ENCODE measurements at regions not wholly inside any gene's neighbourhood (a gene's known extent, or its start where the extent isn't known, plus 50 kb on each side); places are given as distances from the start of the nearest gene placed in this dataset.

DNA sequence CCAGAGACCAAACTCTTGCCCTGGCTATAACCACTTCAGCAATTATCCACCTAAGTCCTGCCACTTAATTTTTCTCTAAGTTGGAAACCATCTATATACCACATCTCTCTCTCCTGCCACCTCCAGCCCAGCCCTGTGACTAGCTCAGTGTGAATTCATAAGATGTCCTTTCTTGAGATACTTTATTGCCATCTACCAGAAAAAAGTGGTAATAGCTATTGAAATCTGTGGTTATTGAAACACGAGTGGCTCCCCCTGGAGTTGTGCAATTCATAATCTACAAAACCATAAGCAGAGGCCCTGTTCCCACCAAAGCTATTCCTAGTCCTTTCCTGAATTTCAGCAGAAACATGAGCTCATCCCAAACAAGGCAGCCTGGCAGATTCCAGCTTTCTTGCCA is 324.0 kb downstream of the TXNL1 start:
- H3K9me3 ChIP-seq (ENCODE audit: control insufficient read depth, insufficient read depth, low read length) = no peaks in the 10 kb centered on the region
- H3K79me2 ChIP-seq (ENCODE audit: control insufficient read depth, low read length) = no peaks in the 10 kb centered on the region
- no peaks in the 10 kb centered on the region for H3K9me2 ChIP-seq (replicated peaks; ENCODE audit: control insufficient read depth, low read length)
- TF ChIP-seq, protein P1, sequence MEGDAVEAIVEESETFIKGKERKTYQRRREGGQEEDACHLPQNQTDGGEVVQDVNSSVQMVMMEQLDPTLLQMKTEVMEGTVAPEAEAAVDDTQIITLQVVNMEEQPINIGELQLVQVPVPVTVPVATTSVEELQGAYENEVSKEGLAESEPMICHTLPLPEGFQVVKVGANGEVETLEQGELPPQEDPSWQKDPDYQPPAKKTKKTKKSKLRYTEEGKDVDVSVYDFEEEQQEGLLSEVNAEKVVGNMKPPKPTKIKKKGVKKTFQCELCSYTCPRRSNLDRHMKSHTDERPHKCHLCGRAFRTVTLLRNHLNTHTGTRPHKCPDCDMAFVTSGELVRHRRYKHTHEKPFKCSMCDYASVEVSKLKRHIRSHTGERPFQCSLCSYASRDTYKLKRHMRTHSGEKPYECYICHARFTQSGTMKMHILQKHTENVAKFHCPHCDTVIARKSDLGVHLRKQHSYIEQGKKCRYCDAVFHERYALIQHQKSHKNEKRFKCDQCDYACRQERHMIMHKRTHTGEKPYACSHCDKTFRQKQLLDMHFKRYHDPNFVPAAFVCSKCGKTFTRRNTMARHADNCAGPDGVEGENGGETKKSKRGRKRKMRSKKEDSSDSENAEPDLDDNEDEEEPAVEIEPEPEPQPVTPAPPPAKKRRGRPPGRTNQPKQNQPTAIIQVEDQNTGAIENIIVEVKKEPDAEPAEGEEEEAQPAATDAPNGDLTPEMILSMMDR (IDR thresholded peaks at IDR 0.05; ENCODE audit: low read depth, low read length, poor library complexity, severe bottlenecking) = no peak
- no peak for TF ChIP-seq EZH2phosphoT487 (IDR thresholded peaks at IDR 0.05; ENCODE audit: borderline replicate concordance, low read length)
- no peak overlapping the region for H3K4me2 ChIP-seq (ENCODE audit: low read length)
- H3K4me1 ChIP-seq (ENCODE audit: control insufficient read depth, low read length) = no peaks in the 10 kb centered on the region
- H3F3A ChIP-seq (ENCODE audit: control insufficient read depth, insufficient read depth) = no peaks in the 10 kb centered on the region
- H3K27me3 ChIP-seq (ENCODE audit: control insufficient read depth, low read length) = no peaks in the 10 kb centered on the region
- no peaks in the 10 kb centered on the region for H3K36me3 ChIP-seq (ENCODE audit: control insufficient read depth, low read length)
- no peak overlapping the region for H3K27ac ChIP-seq (ENCODE audit: low read depth, low read length)
- no peaks in the 10 kb centered on the region for H4K20me1 ChIP-seq (ENCODE audit: control insufficient read depth, insufficient read depth, low read depth, low read length)
- H3K4me3 ChIP-seq (ENCODE audit: low read length) = no peak overlapping the region

- Histone ChIP-seq H3K4me2 (ENCODE audit: low read length) (no peak overlapping the region), H3K27me3 (ENCODE audit: control insufficient read depth, low read length) (no peaks in the 10 kb centered on the region), H3F3A (ENCODE audit: control insufficient read depth, insufficient read depth) (no peaks in the 10 kb centered on the region), H3K9me3 (ENCODE audit: control insufficient read depth, insufficient read depth, low read length) (no peaks in the 10 kb centered on the region), H3K27ac (ENCODE audit: low read depth, low read length) (no peak overlapping the region), H3K79me2 (ENCODE audit: control insufficient read depth, low read length) (no peaks in the 10 kb centered on the region), H4K20me1 (ENCODE audit: control insufficient read depth, insufficient read depth, low read depth, low read length) (no peaks in the 10 kb centered on the region), H3K4me1 (ENCODE audit: control insufficient read depth, low read length) (no peaks in the 10 kb centered on the region), H3K9me2 (replicated peaks; ENCODE audit: control insufficient read depth, low read length) (no peaks in the 10 kb centered on the region), H3K4me3 (ENCODE audit: low read length) (no peak overlapping the region), H3K36me3 (ENCODE audit: control insufficient read depth, low read length) (no peaks in the 10 kb centered on the region)
- TF ChIP-seq EZH2phosphoT487 (IDR thresholded peaks at IDR 0.05; ENCODE audit: borderline replicate concordance, low read length) = no peak
- TF ChIP-seq, protein P1 (IDR thresholded peaks at IDR 0.05; ENCODE audit: low read depth, low read length, poor library complexity, severe bottlenecking) = no peak
These were observed 325.6 kb downstream of the TXNL1 start for GRCh38 chr18:56312551-56313335.

GRCh38 chr18:56309104-56309503 is 329.3 kb downstream of the TXNL1 start:
- no peaks in the 10 kb centered on the region for H3K36me3 ChIP-seq (ENCODE audit: control insufficient read depth, low read length)
- no peak overlapping the region for H3K27ac ChIP-seq (ENCODE audit: low read depth, low read length)
- no peaks in the 10 kb centered on the region for H3K79me2 ChIP-seq (ENCODE audit: control insufficient read depth, low read length)
- H4K20me1 ChIP-seq (ENCODE audit: control insufficient read depth, insufficient read depth, low read depth, low read length) = no peaks in the 10 kb centered on the region
- 0 out of 2 replicates have a peak, but pooled peaks cover 2% of the 10 kb centered on the region for H3K27me3 ChIP-seq (ENCODE audit: control insufficient read depth, low read length)
- H3K9me3 ChIP-seq (ENCODE audit: control insufficient read depth, insufficient read depth, low read length) = no peaks in the 10 kb centered on the region
- H3K4me1 ChIP-seq (ENCODE audit: control insufficient read depth, low read length) = no peaks in the 10 kb centered on the region
- TF ChIP-seq, protein P1 (IDR thresholded peaks at IDR 0.05; ENCODE audit: low read depth, low read length, poor library complexity, severe bottlenecking) = no peak
- no peak for TF ChIP-seq EZH2phosphoT487 (IDR thresholded peaks at IDR 0.05; ENCODE audit: borderline replicate concordance, low read length)
- no peaks in the 10 kb centered on the region for H3F3A ChIP-seq (ENCODE audit: control insufficient read depth, insufficient read depth)
- H3K9me2 ChIP-seq (replicated peaks; ENCODE audit: control insufficient read depth, low read length) = no peaks in the 10 kb centered on the region
- no peak overlapping the region for H3K4me3 ChIP-seq (ENCODE audit: low read length)
- H3K4me2 ChIP-seq (ENCODE audit: low read length) = no peak overlapping the region
